H9 (cell line): ENCODE measurements at regions not wholly inside any gene's neighbourhood (a gene's known extent, or its start where the extent isn't known, plus 50 kb on each side); places are given as distances from the start of the nearest gene placed in this dataset.

Source experiments
- DNase-seq: peaks from one replicate; pipeline ENCODE4 v3.0.0-alpha.2; 2017
- H2AFZ ChIP-seq: one replicate; pipeline ENCODE4 v1.6.1; 2013; ENCODE audit warnings: mild to moderate bottlenecking, low read length, control low read depth, moderate library complexity
- H2AK5ac ChIP-seq: 2 replicates; pipeline ENCODE4 v1.6.1; 2013; ENCODE audit warnings: low read length, control low read depth, mixed read lengths; ENCODE audit not compliant: insufficient read length
- H2BK120ac ChIP-seq: one replicate; pipeline ENCODE4 v1.6.1; 2013; ENCODE audit warnings: low read depth, mild to moderate bottlenecking, low read length, control low read depth, inconsistent platforms; ENCODE audit not compliant: poor library complexity, severe bottlenecking
- H2BK12ac ChIP-seq: 2 replicates; pipeline ENCODE4 v1.6.1; 2013; ENCODE audit warnings: low read length, control low read depth, mixed read lengths, low read depth; ENCODE audit not compliant: insufficient read length
- H2BK15ac ChIP-seq: 2 replicates; pipeline ENCODE4 v1.6.1; 2013; ENCODE audit warnings: low read depth, low read length, control low read depth
- H2BK20ac ChIP-seq: one replicate; pipeline ENCODE4 v1.6.1; 2013; ENCODE audit warnings: low read depth, mild to moderate bottlenecking, low read length, control low read depth, inconsistent platforms; ENCODE audit not compliant: poor library complexity, severe bottlenecking
- H2BK5ac ChIP-seq: 2 replicates; pipeline ENCODE4 v1.6.1; 2013; ENCODE audit warnings: low read length, control low read depth, mixed read lengths; ENCODE audit not compliant: insufficient read length
- H3K14ac ChIP-seq: 2 replicates; pipeline ENCODE4 v1.6.1; 2013; ENCODE audit warnings: low read length, control low read depth; ENCODE audit not compliant: insufficient read depth
- H3K18ac ChIP-seq: 2 replicates; pipeline ENCODE4 v1.6.1; 2013; ENCODE audit warnings: low read depth, mild to moderate bottlenecking, mixed read lengths, low read length, control low read depth; ENCODE audit not compliant: insufficient read length
- H3K23ac ChIP-seq: 2 replicates; pipeline ENCODE4 v1.6.1; 2013; ENCODE audit warnings: low read length, control low read depth, mixed read lengths, low read depth; ENCODE audit not compliant: insufficient read length
- H3K23me2 ChIP-seq: 2 replicates; pipeline ENCODE4 v1.6.1; 2013; ENCODE audit warnings: low read depth, mild to moderate bottlenecking, mixed read lengths, low read length, control low read depth; ENCODE audit not compliant: insufficient read length, poor library complexity, severe bottlenecking
- H3K27ac ChIP-seq: 2 replicates; pipeline ENCODE4 v1.5.1; 2013; ENCODE audit warnings: low read length, control low read depth, mixed read lengths, low read depth; ENCODE audit not compliant: insufficient read length
- H3K27me3 ChIP-seq: 2 replicates; pipeline ENCODE4 v1.6.1; 2013; ENCODE audit warnings: low read length, control low read depth, inconsistent platforms; ENCODE audit not compliant: insufficient read depth
- H3K4ac ChIP-seq: 2 replicates; pipeline ENCODE4 v1.6.1; 2013; ENCODE audit warnings: low read depth, mild to moderate bottlenecking, control low read depth, inconsistent platforms, low read length, moderate library complexity
- H3K4me1 ChIP-seq: 2 replicates; pipeline ENCODE4 v1.6.1; 2013; ENCODE audit warnings: low read length, control low read depth, inconsistent platforms; ENCODE audit not compliant: insufficient read depth
- H3K4me2 ChIP-seq: 2 replicates; pipeline ENCODE4 v1.6.1; 2013; ENCODE audit warnings: low read length, control low read depth, mixed read lengths; ENCODE audit not compliant: insufficient read length, insufficient read depth
- H3K56ac ChIP-seq: 2 replicates; pipeline ENCODE4 v1.6.1; 2013; ENCODE audit warnings: low read depth, mild to moderate bottlenecking, mixed read lengths, low read length, control low read depth; ENCODE audit not compliant: insufficient read length
- H3K79me1 ChIP-seq: 2 replicates; pipeline ENCODE4 v1.6.1; 2013; ENCODE audit warnings: low read depth, mild to moderate bottlenecking, moderate library complexity, low read length, control low read depth, inconsistent platforms; ENCODE audit not compliant: insufficient read depth, poor library complexity, severe bottlenecking
- H3K79me2 ChIP-seq: 2 replicates; pipeline ENCODE4 v1.6.1; 2013; ENCODE audit warnings: low read length, control low read depth, inconsistent platforms; ENCODE audit not compliant: insufficient read depth
- H3K9ac ChIP-seq: 2 replicates; pipeline ENCODE4 v1.6.1; 2013; ENCODE audit warnings: low read length, control low read depth, mixed read lengths; ENCODE audit not compliant: insufficient read length; ENCODE audit errors: extremely low read depth
- H3K9me3 ChIP-seq: one replicate; pipeline ENCODE4 v1.6.1; 2013; ENCODE audit warnings: low read depth, low read length, inconsistent platforms; ENCODE audit not compliant: control insufficient read depth
- H3T11ph ChIP-seq: one replicate; pipeline ENCODE4 v1.6.1; 2013; ENCODE audit warnings: mild to moderate bottlenecking, low read length, control low read depth, inconsistent platforms
- H4K20me1 ChIP-seq: one replicate; pipeline ENCODE4 v1.6.1; 2013; ENCODE audit not compliant: control insufficient read depth, insufficient read length, insufficient read depth
- H4K5ac ChIP-seq: 2 replicates; pipeline ENCODE4 v1.6.1; 2013; ENCODE audit warnings: low read depth, mild to moderate bottlenecking, mixed read lengths, low read length, control low read depth; ENCODE audit not compliant: insufficient read length
- H4K8ac ChIP-seq: replicated peaks from 2 replicates; pipeline ENCODE4 v1.6.1; 2013; ENCODE audit warnings: low read length, control low read depth, mixed read lengths, low read depth; ENCODE audit not compliant: insufficient read length
- H4K91ac ChIP-seq: 2 replicates; pipeline ENCODE4 v1.6.1; 2013; ENCODE audit warnings: low read depth, mild to moderate bottlenecking, moderate library complexity, mixed read lengths, low read length, control low read depth; ENCODE audit not compliant: insufficient read length
- H3K27ac Mint-ChIP-seq, 3 experiments: 2 replicates in 2 of 3; 3 replicates in 1 of 3; pipeline ENCODE4 v1.8.0; 2020 to 2021; ENCODE audit warnings: mixed read lengths in 3 of 3, mild to moderate bottlenecking in 1 of 3, moderate library complexity in 1 of 3
- H3K27me3 Mint-ChIP-seq: 2 replicates; pipeline ENCODE4 v1.8.0; 2021; ENCODE audit warnings: low read depth, mild to moderate bottlenecking, moderate library complexity, mixed read lengths
- H3K36me3 Mint-ChIP-seq, 3 experiments: 2 replicates in 2 of 3; 3 replicates in 1 of 3; pipeline ENCODE4 v1.8.0; 2020 to 2021; ENCODE audit warnings: low read depth in 3 of 3, mixed read lengths in 3 of 3; ENCODE audit not compliant: insufficient read depth in 1 of 3
- H3K4me1 Mint-ChIP-seq, 2 experiments: 2 replicates each; pipeline ENCODE4 v1.8.0; 2020; ENCODE audit warnings: mixed read lengths in 2 of 2
- H3K4me3 Mint-ChIP-seq, 2 experiments: 2 replicates in 1 of 2; 3 replicates in 1 of 2; pipeline ENCODE4 v1.8.0; 2020 to 2021; ENCODE audit warnings: mild to moderate bottlenecking in 2 of 2, mixed read lengths in 2 of 2, moderate library complexity in 1 of 2
- H3K9me3 Mint-ChIP-seq, 2 experiments: 2 replicates in 1 of 2; 3 replicates in 1 of 2; pipeline ENCODE4 v1.8.0; 2020; ENCODE audit warnings: mild to moderate bottlenecking in 2 of 2, mixed read lengths in 2 of 2, moderate library complexity in 1 of 2
- WGBS: extraction: QIAGEN DNeasy Blood & Tissue Kit; methylation state at CpG from one replicate; pipeline ENCODE4 v1.1.7; 2013; ENCODE audit warnings: missing lambda C conversion rate, low lambda C conversion rate, mixed read lengths; ENCODE audit not compliant: insufficient read length; ENCODE audit errors: extremely low coverage; 5-methylcytosine and 5-hydroxymethylcytosine counted together
- TF ChIP-seq, protein P1 (sequence below): fragments of 200-600 bp; sonication (generic); conservative IDR thresholded peaks from 3 replicates; pipeline ENCODE4 v1.8.0; 2021; ENCODE audit warnings: antibody characterized with exemption, mild to moderate bottlenecking

- TF ChIP-seq, protein P1, sequence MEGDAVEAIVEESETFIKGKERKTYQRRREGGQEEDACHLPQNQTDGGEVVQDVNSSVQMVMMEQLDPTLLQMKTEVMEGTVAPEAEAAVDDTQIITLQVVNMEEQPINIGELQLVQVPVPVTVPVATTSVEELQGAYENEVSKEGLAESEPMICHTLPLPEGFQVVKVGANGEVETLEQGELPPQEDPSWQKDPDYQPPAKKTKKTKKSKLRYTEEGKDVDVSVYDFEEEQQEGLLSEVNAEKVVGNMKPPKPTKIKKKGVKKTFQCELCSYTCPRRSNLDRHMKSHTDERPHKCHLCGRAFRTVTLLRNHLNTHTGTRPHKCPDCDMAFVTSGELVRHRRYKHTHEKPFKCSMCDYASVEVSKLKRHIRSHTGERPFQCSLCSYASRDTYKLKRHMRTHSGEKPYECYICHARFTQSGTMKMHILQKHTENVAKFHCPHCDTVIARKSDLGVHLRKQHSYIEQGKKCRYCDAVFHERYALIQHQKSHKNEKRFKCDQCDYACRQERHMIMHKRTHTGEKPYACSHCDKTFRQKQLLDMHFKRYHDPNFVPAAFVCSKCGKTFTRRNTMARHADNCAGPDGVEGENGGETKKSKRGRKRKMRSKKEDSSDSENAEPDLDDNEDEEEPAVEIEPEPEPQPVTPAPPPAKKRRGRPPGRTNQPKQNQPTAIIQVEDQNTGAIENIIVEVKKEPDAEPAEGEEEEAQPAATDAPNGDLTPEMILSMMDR = no peak
- H4K91ac ChIP-seq = no peak overlapping the region
- no peak for DNase-seq
- no peak overlapping the region for H3K9ac ChIP-seq
- no peak overlapping the region for H3K27ac ChIP-seq
- Mint-ChIP-seq H3K36me3 (peaks cover 6 to 15% (median 8%) of the 10 kb centered on the region in 3 experiments; a peak in 5 of 7 replicates), H3K9me3 (peaks cover 21 to 22% of the 10 kb centered on the region in 2 experiments), H3K27me3 (no peaks in the 10 kb centered on the region; the same call in 1 of the 2 replicates), H3K27ac (no peak overlapping the region), H3K4me3 (no peak overlapping the region), H3K4me1 (0 out of 4 replicates have a peak, but pooled peaks cover 0 to 2% of the 10 kb centered on the region in 2 experiments)
- no peak overlapping the region for H2AFZ ChIP-seq
- H4K8ac ChIP-seq = no peak overlapping the region
- no peaks in the 10 kb centered on the region for H3K27me3 ChIP-seq
- no peaks in the 10 kb centered on the region for H3K4me1 ChIP-seq
- no peak overlapping the region for H3T11ph ChIP-seq
- H3K4ac ChIP-seq = no peak overlapping the region
- no peaks in the 10 kb centered on the region for H3K79me1 ChIP-seq
- H2BK15ac ChIP-seq = no peak overlapping the region
- no CpG with 5 or more reads among the region's 1 CpG for WGBS
- H2BK12ac ChIP-seq = no peak overlapping the region
- no peaks in the 10 kb centered on the region for H3K79me2 ChIP-seq
- no peaks in the 10 kb centered on the region for H4K20me1 ChIP-seq
- H3K56ac ChIP-seq = no peak overlapping the region
- no peak overlapping the region for H3K18ac ChIP-seq
- no peak overlapping the region for H4K5ac ChIP-seq
- H3K23ac ChIP-seq = no peak overlapping the region
- no peaks in the 10 kb centered on the region for H3K23me2 ChIP-seq
- no peak overlapping the region for H3K14ac ChIP-seq
- no peaks in the 10 kb centered on the region for H3K9me3 ChIP-seq
- no peak overlapping the region for H2BK120ac ChIP-seq
- no peak overlapping the region for H2AK5ac ChIP-seq
- no peak overlapping the region for H2BK5ac ChIP-seq
- no peak overlapping the region for H3K4me2 ChIP-seq
- no peak overlapping the region for H2BK20ac ChIP-seq
These were observed 171.5 kb upstream of the CSNK1A1L start for GRCh38 chr13:37277007-37277406.
